ENCODE measurements at regions not wholly inside any gene's neighbourhood (a gene's known extent, or its start where the extent isn't known, plus 50 kb on each side); places are given as distances from the start of the nearest gene placed in this dataset.
"Not testable (repeated sequence)": the region's sequence is repeated elsewhere in the genome, so short reads cannot be mapped to it uniquely, and the experiment has no call there.

- peak in 1 of 2 experiments; percentile 49 for DNase-seq (ENCODE audit: low read depth in 2 of 2)
Observed at GRCh38 chr5:14054965-14055963, 87.9 kb upstream of the TRIO start.

- DNase-seq (ENCODE audit: low read depth in 2 of 2), result no peak
Observed at GRCh38 chr5:14054111-14054854, 88.9 kb upstream of the TRIO start.

GRCh38 chr5:14050821-14051220, 92.3 kb upstream of the TRIO start:
- DNase-seq (ENCODE audit: low read depth in 2 of 2), result no peak

GRCh38 chr5:14048434-14048833, 94.7 kb upstream of the TRIO start:
- no peak for DNase-seq (ENCODE audit: low read depth in 2 of 2)

- DNase-seq (ENCODE audit: low read depth in 2 of 2), result no peak
Observed at GRCh38 chr5:14041528-14042192, 97.2 kb upstream of the DNAH5 start.

GRCh38 chr5:14040542-14040941, 96.1 kb upstream of the DNAH5 start:
- no peak for DNase-seq (ENCODE audit: low read depth in 2 of 2)

GRCh38 chr5:14039576-14039975, 95.1 kb upstream of the DNAH5 start:
- DNase-seq (ENCODE audit: low read depth in 2 of 2), result no peak

GRCh38 chr5:14039063-14039462, 94.6 kb upstream of the DNAH5 start:
- no peak for DNase-seq (ENCODE audit: low read depth in 2 of 2)

- DNase-seq (ENCODE audit: low read depth in 2 of 2), result peak; percentile 52 to 68
Observed at GRCh38 chr5:14038341-14038959, 94.0 kb upstream of the DNAH5 start.

- no peak for DNase-seq (ENCODE audit: low read depth in 2 of 2)
Observed at GRCh38 chr5:14036947-14037346, 92.5 kb upstream of the DNAH5 start.

- DNase-seq (ENCODE audit: low read depth in 2 of 2), result peak in 1 of 2 experiments; percentile 27
Observed at GRCh38 chr5:14036514-14036913, 92.0 kb upstream of the DNAH5 start.

GRCh38 chr5:14035859-14036503, 91.5 kb upstream of the DNAH5 start:
- peak; percentile 97 for DNase-seq (ENCODE audit: low read depth in 2 of 2)

- no peak for DNase-seq (ENCODE audit: low read depth in 2 of 2)
Observed at GRCh38 chr5:14034963-14035362, 90.5 kb upstream of the DNAH5 start.

- DNase-seq (ENCODE audit: low read depth in 2 of 2), result no peak
Observed at GRCh38 chr5:14032918-14033317, 88.4 kb upstream of the DNAH5 start.

GRCh38 chr5:14028938-14029584, 84.6 kb upstream of the DNAH5 start:
- DNase-seq (ENCODE audit: low read depth in 2 of 2), result no peak

GRCh38 chr5:14028188-14028587, 83.7 kb upstream of the DNAH5 start:
- DNase-seq (ENCODE audit: low read depth in 2 of 2), result no peak

- no peak for DNase-seq (ENCODE audit: low read depth in 2 of 2)
Observed at GRCh38 chr5:14025569-14026286, 81.2 kb upstream of the DNAH5 start.

- DNase-seq (ENCODE audit: low read depth in 2 of 2), result no peak
Observed at GRCh38 chr5:14022971-14023370, 78.5 kb upstream of the DNAH5 start.

- DNase-seq (ENCODE audit: low read depth in 2 of 2), result not testable (repeated sequence)
Observed at GRCh38 chr5:14020944-14021343, 76.5 kb upstream of the DNAH5 start.

- no peak for DNase-seq (ENCODE audit: low read depth in 2 of 2)
Observed at GRCh38 chr5:14019768-14020290, 75.3 kb upstream of the DNAH5 start.

Measured in fibroblast of skin of left quadriceps (primary cell).